ENCODE measurements at regions not wholly inside any gene's neighbourhood (a gene's known extent, or its start where the extent isn't known, plus 50 kb on each side); places are given as distances from the start of the nearest gene placed in this dataset.

DNA sequence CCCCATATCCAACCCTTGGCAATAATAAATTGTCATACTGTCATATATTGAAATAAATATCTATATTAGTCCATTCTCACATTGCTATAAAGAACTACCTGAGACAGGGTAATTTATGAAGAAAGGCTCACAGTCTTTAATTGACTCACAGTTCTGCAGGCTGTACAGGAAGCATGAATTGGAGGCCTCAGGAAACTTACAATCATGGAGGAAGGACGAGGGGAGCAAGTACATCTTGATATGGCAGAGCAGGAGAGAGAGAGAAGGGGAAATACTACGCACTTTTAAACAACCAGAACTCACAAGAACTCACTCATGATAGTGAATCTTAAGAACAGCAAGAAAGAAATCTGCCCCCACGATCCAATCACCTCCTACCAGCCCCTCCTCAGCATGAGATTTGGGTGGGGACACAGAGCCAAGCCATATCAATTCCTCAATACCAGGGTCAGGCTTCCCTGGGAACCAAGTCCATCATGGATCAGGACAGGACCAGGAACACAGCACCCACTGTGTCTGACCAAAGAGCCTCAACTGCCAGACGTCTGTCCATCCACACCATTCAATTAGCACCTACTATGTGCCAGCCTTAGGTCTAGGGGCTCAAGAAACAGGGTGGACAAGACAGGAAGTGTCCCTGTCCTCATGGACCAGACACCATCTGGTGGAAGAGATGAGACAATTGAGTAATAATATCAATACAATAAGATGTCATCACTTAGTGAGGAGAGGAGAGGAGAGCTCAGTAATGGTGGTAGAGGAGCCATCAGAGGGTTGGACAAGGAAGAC, 56.9 kb upstream of the TOP3B start:
- peaks cover 98% of the 10 kb centered on the region for H3K27me3 ChIP-seq (ENCODE audit: control insufficient read depth, insufficient read depth, low read length)
- no peak overlapping the region for H3K4me3 ChIP-seq (ENCODE audit: insufficient read depth, low read depth, low read length)

GRCh38 chr22:22038178-22038880, 55.7 kb upstream of the TOP3B start:
- Histone ChIP-seq H3K36me3 (replicated peaks; ENCODE audit: control insufficient read depth, insufficient read depth, low read length) (no peaks in the 10 kb centered on the region), H3K4me3 (ENCODE audit: insufficient read depth, low read depth, low read length) (no peak overlapping the region), H3K27me3 (ENCODE audit: control insufficient read depth, insufficient read depth, low read length) (peaks cover 98% of the 10 kb centered on the region)
- DNase-seq: no peak

More for the DNA sequence above, 56.9 kb upstream of the TOP3B start:
- DNase-seq: no peak
- H3K36me3 ChIP-seq (replicated peaks; ENCODE audit: control insufficient read depth, insufficient read depth, low read length): no peaks in the 10 kb centered on the region

GRCh38 chr22:22037740-22038139, 55.2 kb upstream of the TOP3B start:
- DNase-seq: no peak
- H3K36me3 ChIP-seq (replicated peaks; ENCODE audit: control insufficient read depth, insufficient read depth, low read length): no peaks in the 10 kb centered on the region
- no peak overlapping the region for H3K4me3 ChIP-seq (ENCODE audit: insufficient read depth, low read depth, low read length)
- H3K27me3 ChIP-seq (ENCODE audit: control insufficient read depth, insufficient read depth, low read length): peaks cover 98% of the 10 kb centered on the region

- Histone ChIP-seq H3K27me3 (ENCODE audit: control insufficient read depth, insufficient read depth, low read length) (peaks cover 98% of the 10 kb centered on the region), H3K36me3 (replicated peaks; ENCODE audit: control insufficient read depth, insufficient read depth, low read length) (no peaks in the 10 kb centered on the region), H3K4me3 (ENCODE audit: insufficient read depth, low read depth, low read length) (no peak overlapping the region)
- DNase-seq: no peak
These were observed 54.6 kb upstream of the TOP3B start for GRCh38 chr22:22037229-22037628.

- Histone ChIP-seq H3K27me3 (ENCODE audit: control insufficient read depth, insufficient read depth, low read length) (peaks cover 98% of the 10 kb centered on the region), H3K4me3 (ENCODE audit: insufficient read depth, low read depth, low read length) (no peak overlapping the region)
These were observed 54.0 kb upstream of the TOP3B start for GRCh38 chr22:22036588-22036987.

GRCh38 chr22:22035771-22036314, 53.3 kb upstream of the TOP3B start:
- no peak for DNase-seq
- peaks cover 98% of the 10 kb centered on the region for H3K27me3 ChIP-seq (ENCODE audit: control insufficient read depth, insufficient read depth, low read length)

More at GRCh38 chr22:22036588-22036987, 54.0 kb upstream of the TOP3B start:
- no peaks in the 10 kb centered on the region for H3K36me3 ChIP-seq (replicated peaks; ENCODE audit: control insufficient read depth, insufficient read depth, low read length)
- DNase-seq: no peak

DNA sequence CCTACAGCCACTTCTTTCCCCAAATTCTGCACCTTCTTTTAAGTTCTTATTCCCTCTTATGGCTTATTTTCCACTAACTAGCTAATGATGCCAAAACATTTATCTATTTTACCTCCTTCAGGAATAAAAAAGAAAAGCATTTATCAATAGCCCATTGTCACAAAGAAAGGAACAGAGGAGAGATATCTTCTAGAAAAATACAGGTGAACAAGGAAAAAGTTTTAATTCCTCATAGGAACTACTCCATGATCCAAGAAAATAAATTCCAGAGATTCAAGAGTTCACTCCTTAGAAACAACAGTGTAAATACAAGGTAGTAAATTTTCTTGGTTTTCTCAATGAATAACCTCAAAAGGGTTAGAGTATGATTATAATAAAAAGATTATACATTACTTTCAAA, 52.6 kb upstream of the TOP3B start:
- H3K36me3 ChIP-seq (replicated peaks; ENCODE audit: control insufficient read depth, insufficient read depth, low read length): no peaks in the 10 kb centered on the region
- no peak for DNase-seq
- H3K4me3 ChIP-seq (ENCODE audit: insufficient read depth, low read depth, low read length): no peak overlapping the region
- peaks cover 98% of the 10 kb centered on the region for H3K27me3 ChIP-seq (ENCODE audit: control insufficient read depth, insufficient read depth, low read length)

More at GRCh38 chr22:22035771-22036314, 53.3 kb upstream of the TOP3B start:
- Histone ChIP-seq H3K4me3 (ENCODE audit: insufficient read depth, low read depth, low read length) (no peak overlapping the region), H3K36me3 (replicated peaks; ENCODE audit: control insufficient read depth, insufficient read depth, low read length) (no peaks in the 10 kb centered on the region)

- peaks cover 93% of the 10 kb centered on the region for H3K27me3 ChIP-seq (ENCODE audit: control insufficient read depth, insufficient read depth, low read length)
These were observed 52.0 kb upstream of the TOP3B start for GRCh38 chr22:22034469-22035132.

GRCh38 chr22:22033803-22034468, 51.3 kb upstream of the TOP3B start:
- no peak overlapping the region for H3K4me3 ChIP-seq (ENCODE audit: insufficient read depth, low read depth, low read length)
- H3K27me3 ChIP-seq (ENCODE audit: control insufficient read depth, insufficient read depth, low read length): peaks cover 88% of the 10 kb centered on the region
- no peak for DNase-seq
- H3K36me3 ChIP-seq (replicated peaks; ENCODE audit: control insufficient read depth, insufficient read depth, low read length): no peaks in the 10 kb centered on the region

More at GRCh38 chr22:22034469-22035132, 52.0 kb upstream of the TOP3B start:
- Histone ChIP-seq H3K4me3 (ENCODE audit: insufficient read depth, low read depth, low read length) (no peak overlapping the region), H3K36me3 (replicated peaks; ENCODE audit: control insufficient read depth, insufficient read depth, low read length) (no peaks in the 10 kb centered on the region)
- no peak for DNase-seq

- H3K36me3 ChIP-seq (replicated peaks; ENCODE audit: control insufficient read depth, insufficient read depth, low read length): no peaks in the 10 kb centered on the region
- no peak for DNase-seq
- H3K27me3 ChIP-seq (ENCODE audit: control insufficient read depth, insufficient read depth, low read length): peaks cover 85% of the 10 kb centered on the region
- no peak overlapping the region for H3K4me3 ChIP-seq (ENCODE audit: insufficient read depth, low read depth, low read length)
These were observed 50.6 kb upstream of the TOP3B start for GRCh38 chr22:22032906-22033802.

DNA sequence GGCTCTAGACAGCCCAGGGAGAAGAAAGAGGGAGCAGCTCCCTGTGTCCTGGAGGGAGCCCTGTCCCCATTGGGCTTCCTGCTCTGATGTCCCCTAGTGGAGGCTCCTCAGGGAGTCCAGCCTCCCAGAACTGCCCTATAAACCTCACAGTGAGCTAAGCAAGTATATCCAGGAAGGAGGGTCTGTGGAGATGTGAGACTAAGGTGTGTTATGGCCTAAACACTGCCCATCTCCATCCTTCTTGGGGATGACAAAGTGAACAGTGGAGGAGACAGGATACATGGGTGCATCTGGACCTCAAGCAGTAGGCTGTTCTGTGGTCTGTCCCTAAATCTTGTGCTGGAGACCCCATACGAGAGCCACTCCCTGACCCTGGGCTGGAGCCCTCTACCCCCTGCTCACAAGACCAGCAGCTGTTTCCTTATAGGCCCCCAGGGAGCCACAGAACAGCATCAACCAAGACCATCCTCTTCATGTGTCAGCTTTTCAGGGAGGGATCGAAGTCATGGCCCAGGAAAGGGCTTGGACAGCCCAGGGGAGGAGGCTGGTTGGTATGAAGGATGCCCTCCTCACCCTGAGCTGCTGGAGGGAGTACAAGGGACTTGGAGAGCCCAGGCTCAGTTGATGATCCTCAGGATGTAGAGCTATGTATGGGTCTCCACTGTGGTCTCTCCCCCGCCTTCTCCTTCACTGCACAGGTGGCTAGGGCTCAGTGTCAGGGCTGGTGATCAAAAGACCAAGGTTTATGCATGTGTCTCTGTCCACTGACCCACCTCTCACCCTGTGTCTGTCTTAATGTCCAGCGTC, 49.7 kb upstream of the TOP3B start:
- Histone ChIP-seq H3K27me3 (ENCODE audit: control insufficient read depth, insufficient read depth, low read length) (peaks cover 80% of the 10 kb centered on the region), H3K4me3 (ENCODE audit: insufficient read depth, low read depth, low read length) (no peak overlapping the region)
- DNase-seq: no peak

More for the DNA sequence above, 49.7 kb upstream of the TOP3B start:
- H3K36me3 ChIP-seq (replicated peaks; ENCODE audit: control insufficient read depth, insufficient read depth, low read length): no peaks in the 10 kb centered on the region
